SK-N-MC (cell line): ENCODE measurements at regions not wholly inside any gene's neighbourhood (a gene's known extent, or its start where the extent isn't known, plus 50 kb on each side); places are given as distances from the start of the nearest gene placed in this dataset.

Experiments
- DNase-seq: peaks from one replicate; pipeline ENCODE4 v3.0.0-alpha.2; 2011; ENCODE audit warnings: low read depth, low spot score
- H3K27ac ChIP-seq: fragments of 200-600 bp; sonication (generic); 2 replicates; pipeline ENCODE4 v1.5.1; 2016; ENCODE audit warnings: mixed run types
- H3K36me3 ChIP-seq: fragments of 200-600 bp; sonication (generic); 2 replicates; pipeline ENCODE4 v1.6.1; 2017; ENCODE audit warnings: antibody characterized with exemption, low read length, mixed read lengths; ENCODE audit not compliant: insufficient read depth
- H3K4me3 ChIP-seq: fragments of 200-600 bp; sonication (generic); 2 replicates; pipeline ENCODE4 v1.5.1; 2016
- H3K9ac ChIP-seq: fragments of 200-600 bp; sonication (generic); 2 replicates; pipeline ENCODE4 v1.8.0; 2017; ENCODE audit warnings: mixed run types, mixed read lengths; ENCODE audit not compliant: insufficient read length
- H3K9me3 ChIP-seq: fragments of 200-600 bp; sonication (generic); 2 replicates; pipeline ENCODE4 v1.6.1; 2017; ENCODE audit warnings: low read depth, mild to moderate bottlenecking, antibody characterized with exemption, low read length, moderate library complexity, mixed read lengths
- EZH2 ChIP-seq: fragments of 200-600 bp; sonication (generic); IDR thresholded peaks from one replicate; pipeline ENCODE4 v1.6.1; 2017; ENCODE audit warnings: antibody characterized with exemption
- FOXP2 ChIP-seq: optimal IDR thresholded peaks from 2 replicates; pipeline ENCODE3; 2011; ENCODE audit warnings: mild to moderate bottlenecking, moderate library complexity; ENCODE audit not compliant: insufficient read depth; ENCODE audit errors: extremely low read length, control extremely low read depth
- POLR2AphosphoS5 ChIP-seq: IDR thresholded peaks from 2 replicates; pipeline ENCODE4 v1.6.1; 2012; ENCODE audit warnings: mild to moderate bottlenecking, low read depth, low read length, borderline replicate concordance

DNA sequence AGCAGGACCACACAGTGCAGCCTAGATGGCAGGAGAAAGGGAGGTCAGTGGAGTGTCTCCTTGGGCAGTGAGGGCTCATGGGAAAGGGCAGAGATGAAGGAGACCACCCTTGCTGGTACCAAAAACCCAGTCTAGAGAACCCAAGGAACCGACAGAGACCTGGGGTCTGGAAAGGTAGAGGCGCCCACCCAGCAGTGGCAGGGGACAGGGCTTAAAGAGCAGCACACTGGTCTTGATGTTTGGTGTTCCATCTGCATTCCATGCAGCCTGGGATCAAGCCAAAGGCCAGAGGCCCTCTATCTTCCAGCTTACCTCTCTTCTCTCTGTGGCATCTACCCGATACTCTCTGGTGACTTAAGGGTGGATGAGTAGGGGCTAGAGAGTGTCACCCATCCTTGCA is 127.5 kb downstream of the PJA1 start:
- TF ChIP-seq EZH2 (no peak), FOXP2 (no peak), POLR2AphosphoS5 (no peak)
- Histone ChIP-seq H3K9me3 (no peaks in the 10 kb centered on the region), H3K36me3 (no peaks in the 10 kb centered on the region), H3K4me3 (no peak overlapping the region), H3K9ac (no peak overlapping the region), H3K27ac (no peak overlapping the region)
- no peak for DNase-seq

DNA sequence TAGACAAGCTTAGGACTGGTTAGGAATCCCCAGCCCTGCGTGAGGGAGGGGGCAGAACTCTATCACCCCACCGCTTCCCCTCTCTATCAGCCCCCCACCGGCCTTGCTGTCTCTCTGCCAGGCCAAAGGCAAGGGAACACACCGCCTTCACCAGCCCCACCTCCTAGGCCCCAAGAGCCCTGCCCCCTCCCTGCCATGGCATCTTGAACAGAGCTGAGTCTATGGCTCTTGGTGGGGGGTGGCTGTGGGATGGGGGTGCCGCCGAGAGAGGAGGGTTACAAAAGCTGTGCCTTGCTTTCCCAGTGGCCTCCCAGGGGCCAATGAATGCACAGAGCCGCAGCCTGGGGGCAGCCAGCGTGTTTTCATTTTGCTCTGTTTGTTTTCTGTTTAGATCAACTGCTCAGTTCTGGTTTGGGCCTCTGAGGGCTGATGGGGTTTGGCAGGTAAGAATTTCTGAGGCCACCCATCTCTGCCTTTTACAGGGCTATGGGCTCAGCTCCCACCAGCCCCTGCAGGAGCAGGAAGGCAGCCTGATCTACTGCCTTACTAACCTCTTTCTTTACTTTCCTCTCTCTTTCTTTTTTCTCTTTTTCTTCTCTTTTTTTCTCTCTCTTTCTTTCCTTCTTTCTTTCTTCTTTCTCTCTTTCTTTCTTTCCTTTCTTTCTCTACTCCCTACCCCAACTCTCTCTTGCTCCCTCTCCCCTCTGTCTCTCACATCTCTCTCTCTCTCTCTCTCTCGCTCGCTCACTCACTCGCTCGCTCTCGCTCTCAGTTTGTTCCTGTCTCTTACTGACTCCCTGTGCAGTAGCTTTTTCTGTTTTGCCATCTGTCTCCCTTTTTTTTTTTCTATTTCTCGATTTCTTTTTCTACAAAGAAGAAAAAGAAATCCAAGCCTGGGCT is 128.3 kb downstream of the PJA1 start:
- Histone ChIP-seq H3K9me3 (no peaks in the 10 kb centered on the region), H3K4me3 (no peak overlapping the region), H3K9ac (no peak overlapping the region), H3K36me3 (no peaks in the 10 kb centered on the region), H3K27ac (no peak overlapping the region)
- DNase-seq: no peak
- TF ChIP-seq EZH2 (no peak), POLR2AphosphoS5 (no peak), FOXP2 (no peak)

DNA sequence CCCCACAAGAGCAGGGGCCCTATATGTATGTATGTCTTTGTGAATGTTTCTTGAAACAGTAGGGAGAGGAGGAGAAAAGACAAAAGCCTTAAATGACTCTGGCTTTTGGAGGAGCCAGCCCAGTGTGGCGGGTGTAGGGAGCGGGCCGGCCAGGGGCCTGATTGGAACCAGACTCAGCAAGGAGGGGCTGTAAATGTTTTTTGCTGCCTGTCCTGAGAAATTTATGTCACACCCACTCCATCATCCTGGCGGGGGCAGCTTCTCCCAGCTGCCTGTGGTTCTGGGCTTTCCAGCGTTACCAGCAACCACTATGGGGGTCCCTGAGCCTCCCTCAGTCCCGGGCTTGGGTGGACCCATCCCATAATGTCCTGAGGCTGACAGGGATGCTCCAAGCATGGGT is 130.8 kb downstream of the PJA1 start:
- no peak for TF ChIP-seq EZH2
- TF ChIP-seq FOXP2: no peak
- no peak for TF ChIP-seq POLR2AphosphoS5
- Histone ChIP-seq H3K4me3 (no peak overlapping the region), H3K9me3 (no peaks in the 10 kb centered on the region), H3K27ac (no peak overlapping the region), H3K36me3 (no peaks in the 10 kb centered on the region), H3K9ac (no peak overlapping the region)
- DNase-seq: no peak

DNA sequence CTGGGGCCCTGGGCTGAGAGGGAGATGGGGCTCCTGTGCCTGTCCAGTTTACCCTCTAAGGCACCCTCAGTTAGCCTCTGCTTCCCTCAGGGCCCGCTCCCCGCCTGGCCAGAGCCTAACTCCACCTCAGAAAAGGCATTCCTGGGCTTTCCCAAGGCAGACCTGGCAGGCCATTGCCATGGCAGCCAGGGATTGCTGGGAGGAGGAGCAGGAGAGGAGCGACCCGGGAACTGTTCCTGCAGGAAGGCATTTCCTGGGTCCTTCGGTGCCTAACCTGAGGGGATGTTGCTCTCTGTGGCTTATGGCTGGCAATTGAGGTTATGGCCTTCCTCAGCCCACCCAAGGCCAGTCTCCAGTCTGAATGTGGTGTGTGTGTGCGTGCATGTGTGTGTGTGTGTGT is 131.3 kb downstream of the PJA1 start:
- Histone ChIP-seq H3K9me3 (no peaks in the 10 kb centered on the region), H3K4me3 (no peak overlapping the region), H3K27ac (no peak overlapping the region), H3K36me3 (no peaks in the 10 kb centered on the region), H3K9ac (no peak overlapping the region)
- no peak for TF ChIP-seq EZH2
- no peak for TF ChIP-seq POLR2AphosphoS5
- no peak for TF ChIP-seq FOXP2
- no peak for DNase-seq

DNA sequence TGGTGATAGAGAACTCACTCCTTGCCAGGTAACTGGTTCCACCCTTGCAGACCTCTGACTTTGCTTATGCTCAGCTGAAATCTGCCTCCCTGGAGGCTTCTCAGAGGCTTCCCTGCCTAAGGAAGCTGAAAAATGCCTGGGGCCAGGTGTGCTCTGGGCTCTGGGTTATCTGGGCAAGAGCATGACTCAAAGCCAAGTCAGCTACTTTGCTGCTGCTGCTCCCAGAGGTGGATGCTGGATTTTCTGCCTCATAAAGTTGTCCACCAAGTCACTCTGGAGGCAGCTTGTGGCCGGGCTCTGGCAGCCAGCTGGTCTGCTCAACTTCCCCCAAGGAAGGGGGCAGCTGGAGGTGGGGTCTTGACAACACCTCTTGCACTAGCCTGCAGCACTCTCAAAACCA is 132.7 kb downstream of the PJA1 start:
- no peaks in the 10 kb centered on the region for H3K9me3 ChIP-seq
- H3K36me3 ChIP-seq: no peaks in the 10 kb centered on the region
- no peak overlapping the region for H3K27ac ChIP-seq
- no peak overlapping the region for H3K9ac ChIP-seq
- H3K4me3 ChIP-seq: no peak overlapping the region
- TF ChIP-seq POLR2AphosphoS5: no peak
- no peak for TF ChIP-seq EZH2
- TF ChIP-seq FOXP2: no peak
- no peak for DNase-seq

DNA sequence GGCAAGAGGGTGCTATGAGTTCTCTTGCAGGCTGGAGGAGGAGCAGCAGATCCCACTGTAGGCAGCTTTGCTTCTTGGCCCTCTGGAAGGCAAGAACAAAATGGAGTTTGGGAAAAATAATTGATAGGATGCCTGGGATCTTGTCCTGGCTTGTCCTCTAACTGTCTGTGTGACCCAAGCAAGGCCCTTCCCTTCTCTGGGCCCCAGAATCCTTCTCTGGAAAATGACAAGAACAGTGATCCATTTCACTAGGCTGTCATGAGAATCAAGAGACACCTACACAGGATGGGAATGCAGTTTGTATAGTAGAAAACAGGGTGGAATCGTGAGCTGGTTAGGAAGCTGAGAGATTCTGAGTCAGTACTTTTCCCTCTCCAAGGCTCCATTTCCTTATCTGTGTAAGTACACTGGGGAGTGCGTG is 133.3 kb downstream of the PJA1 start:
- Histone ChIP-seq H3K9ac (no peak overlapping the region), H3K27ac (no peak overlapping the region), H3K4me3 (no peak overlapping the region), H3K36me3 (no peaks in the 10 kb centered on the region), H3K9me3 (no peaks in the 10 kb centered on the region)
- DNase-seq: no peak
- TF ChIP-seq FOXP2 (no peak), EZH2 (no peak), POLR2AphosphoS5 (no peak)

DNA sequence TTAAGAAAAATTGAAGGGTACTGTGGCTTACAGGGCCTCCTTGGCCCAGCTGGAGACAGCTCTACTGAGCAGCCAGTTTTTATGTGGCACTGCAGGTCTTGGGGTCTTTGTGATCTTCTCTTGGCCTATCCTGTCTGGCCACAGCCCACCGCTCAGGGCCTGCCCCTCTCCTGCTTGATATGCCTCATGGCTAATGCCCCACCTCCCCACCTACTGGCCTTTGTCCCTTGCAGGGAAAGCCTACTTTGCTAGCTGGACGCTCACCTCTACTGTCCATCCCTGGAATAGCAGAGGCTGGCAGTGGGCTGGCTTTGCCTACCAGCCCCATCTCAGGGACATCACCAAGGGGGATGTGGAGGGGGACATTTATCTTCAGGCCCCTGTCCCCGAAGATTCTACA is 134.1 kb downstream of the PJA1 start:
- Histone ChIP-seq H3K36me3 (no peaks in the 10 kb centered on the region), H3K9me3 (no peaks in the 10 kb centered on the region), H3K27ac (no peak overlapping the region), H3K4me3 (no peak overlapping the region), H3K9ac (no peak overlapping the region)
- DNase-seq: no peak
- TF ChIP-seq POLR2AphosphoS5 (no peak), FOXP2 (no peak), EZH2 (no peak)

DNA sequence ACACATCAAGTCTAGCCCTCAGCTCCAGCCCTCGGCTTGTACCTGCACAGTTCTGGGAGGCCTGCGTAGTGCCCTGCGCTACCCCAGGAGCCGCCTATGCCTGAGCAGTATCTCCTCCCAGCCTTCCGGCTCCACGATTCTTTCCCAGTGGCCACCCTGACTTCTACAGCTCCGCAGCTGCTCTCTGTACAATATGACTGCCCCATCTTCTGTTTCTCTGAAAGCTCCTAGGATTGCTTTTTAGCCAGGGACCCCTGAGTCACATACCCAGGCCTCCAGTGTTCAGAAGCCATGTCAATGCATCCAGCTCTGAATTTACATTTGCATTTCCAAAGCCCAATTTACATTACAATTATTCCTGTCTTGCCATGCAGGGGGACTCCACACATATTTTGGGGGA is 135.5 kb downstream of the PJA1 start:
- no peak for TF ChIP-seq POLR2AphosphoS5
- TF ChIP-seq EZH2: no peak
- no peak for TF ChIP-seq FOXP2
- Histone ChIP-seq H3K27ac (no peak overlapping the region), H3K9ac (no peak overlapping the region), H3K4me3 (no peak overlapping the region), H3K36me3 (no peaks in the 10 kb centered on the region), H3K9me3 (no peaks in the 10 kb centered on the region)
- DNase-seq: no peak
